ENCODE measurements at regions not wholly inside any gene's neighbourhood (a gene's known extent, or its start where the extent isn't known, plus 50 kb on each side); places are given as distances from the start of the nearest gene placed in this dataset.
"Not testable (repeated sequence)": the region's sequence is repeated elsewhere in the genome, so short reads cannot be mapped to it uniquely, and the experiment has no call there.

- H3K36me3 Mint-ChIP-seq (ENCODE audit: low read depth); H3K4me1 Mint-ChIP-seq (ENCODE audit: low read depth); DNase-seq; ATAC-seq; H3K4me3 Mint-ChIP-seq; intact Hi-C loops (cut with micrococcal nuclease); H3K9me3 Mint-ChIP-seq; H3K27ac Mint-ChIP-seq; H3K27me3 Mint-ChIP-seq; CTCF ChIA-PET; POLR2A ChIA-PET: not testable (repeated sequence)
Measured at GRCh38 chr15:20785151-20785936, 80.8 kb downstream of the POTEB2 start.

- H3K4me3 Mint-ChIP-seq; DNase-seq; POLR2A ChIA-PET; H3K27me3 Mint-ChIP-seq; intact Hi-C loops (cut with micrococcal nuclease); CTCF ChIA-PET; H3K4me1 Mint-ChIP-seq (ENCODE audit: low read depth); H3K27ac Mint-ChIP-seq; H3K36me3 Mint-ChIP-seq (ENCODE audit: low read depth); ATAC-seq; H3K9me3 Mint-ChIP-seq: not testable (repeated sequence)
Measured at GRCh38 chr15:20783598-20784184, 82.4 kb downstream of the POTEB2 start.

GRCh38 chr15:20775412-20775811 lies 90.7 kb downstream of the POTEB2 start:
- H3K4me1 Mint-ChIP-seq (ENCODE audit: low read depth); H3K4me3 Mint-ChIP-seq; CTCF ChIA-PET; ATAC-seq; POLR2A ChIA-PET; H3K36me3 Mint-ChIP-seq (ENCODE audit: low read depth); intact Hi-C loops (cut with micrococcal nuclease); H3K9me3 Mint-ChIP-seq; DNase-seq; H3K27me3 Mint-ChIP-seq; H3K27ac Mint-ChIP-seq: not testable (repeated sequence)

- intact Hi-C loops (cut with micrococcal nuclease); H3K27ac Mint-ChIP-seq; H3K4me1 Mint-ChIP-seq (ENCODE audit: low read depth): not testable (repeated sequence)
Measured at GRCh38 chr15:20767943-20768342, 98.2 kb downstream of the POTEB2 start.

GRCh38 chr15:20762422-20762821 lies 103.7 kb downstream of the POTEB2 start:
- CTCF ChIA-PET; H3K27me3 Mint-ChIP-seq; DNase-seq; ATAC-seq; H3K36me3 Mint-ChIP-seq (ENCODE audit: low read depth); H3K4me3 Mint-ChIP-seq; POLR2A ChIA-PET; H3K27ac Mint-ChIP-seq; intact Hi-C loops (cut with micrococcal nuclease); H3K4me1 Mint-ChIP-seq (ENCODE audit: low read depth); H3K9me3 Mint-ChIP-seq: not testable (repeated sequence)

More at GRCh38 chr15:20767943-20768342, 98.2 kb downstream of the POTEB2 start:
- H3K27me3 Mint-ChIP-seq; ATAC-seq; DNase-seq; H3K9me3 Mint-ChIP-seq; CTCF ChIA-PET; POLR2A ChIA-PET; H3K4me3 Mint-ChIP-seq; H3K36me3 Mint-ChIP-seq (ENCODE audit: low read depth): not testable (repeated sequence)

GRCh38 chr15:20756440-20756839 lies 109.7 kb downstream of the POTEB2 start:
- CTCF ChIA-PET; ATAC-seq; H3K4me3 Mint-ChIP-seq; POLR2A ChIA-PET; H3K9me3 Mint-ChIP-seq; H3K27me3 Mint-ChIP-seq; H3K27ac Mint-ChIP-seq; DNase-seq; intact Hi-C loops (cut with micrococcal nuclease); H3K4me1 Mint-ChIP-seq (ENCODE audit: low read depth); H3K36me3 Mint-ChIP-seq (ENCODE audit: low read depth): not testable (repeated sequence)

- CTCF ChIA-PET; intact Hi-C loops (cut with micrococcal nuclease); H3K27ac Mint-ChIP-seq; ATAC-seq; H3K36me3 Mint-ChIP-seq (ENCODE audit: low read depth); H3K27me3 Mint-ChIP-seq; H3K4me3 Mint-ChIP-seq; H3K4me1 Mint-ChIP-seq (ENCODE audit: low read depth); H3K9me3 Mint-ChIP-seq; POLR2A ChIA-PET: not testable (repeated sequence)
- DNase-seq, result peak; percentile 38
Measured at GRCh38 chr15:20755665-20756398, 110.3 kb downstream of the POTEB2 start.

GRCh38 chr15:20733493-20733892 lies 132.6 kb downstream of the POTEB2 start:
- CTCF ChIA-PET; H3K36me3 Mint-ChIP-seq (ENCODE audit: low read depth); H3K27ac Mint-ChIP-seq; DNase-seq; H3K4me1 Mint-ChIP-seq (ENCODE audit: low read depth); H3K4me3 Mint-ChIP-seq; H3K9me3 Mint-ChIP-seq; intact Hi-C loops (cut with micrococcal nuclease); H3K27me3 Mint-ChIP-seq; POLR2A ChIA-PET; ATAC-seq: not testable (repeated sequence)
